ENCODE measurements at regions not wholly inside any gene's neighbourhood (a gene's known extent, or its start where the extent isn't known, plus 50 kb on each side); places are given as distances from the start of the nearest gene placed in this dataset.

- TF ChIP-seq CTCF (IDR thresholded peaks at IDR 0.05; ENCODE audit: low read depth, low read length, missing input control) = no peak
- TF ChIP-seq EGR1 (IDR thresholded peaks at IDR 0.05; ENCODE audit: low read depth in 2 of 2) = no peak
- TF ChIP-seq REST (IDR thresholded peaks at IDR 0.05) = no peak
- TF ChIP-seq, protein P1, sequence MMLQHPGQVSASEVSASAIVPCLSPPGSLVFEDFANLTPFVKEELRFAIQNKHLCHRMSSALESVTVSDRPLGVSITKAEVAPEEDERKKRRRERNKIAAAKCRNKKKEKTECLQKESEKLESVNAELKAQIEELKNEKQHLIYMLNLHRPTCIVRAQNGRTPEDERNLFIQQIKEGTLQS (IDR thresholded peaks at IDR 0.05) = no peak
- TF ChIP-seq JUND (IDR thresholded peaks at IDR 0.05) = no peak
- TF ChIP-seq GABPA (IDR thresholded peaks at IDR 0.05 in 1 of 2, conservative IDR thresholded peaks at IDR 0.05 in 1 of 2) = no peak
- no peak for TF ChIP-seq ZBTB33 (IDR thresholded peaks at IDR 0.05)
- TF ChIP-seq TAF1 (conservative IDR thresholded peaks at IDR 0.05) = no peak
- no peak for TF ChIP-seq MAX (IDR thresholded peaks at IDR 0.05)
- TF ChIP-seq RAD21 (IDR thresholded peaks at IDR 0.05) = no peak
- TF ChIP-seq SP1 (IDR thresholded peaks at IDR 0.05) = no peak
- no peak for TF ChIP-seq YY1 (IDR thresholded peaks at IDR 0.05)
- no peak for TF ChIP-seq HNF4G (IDR thresholded peaks at IDR 0.05)
These were observed 103.2 kb upstream of the CHRM3 start for GRCh38 chr1:239283216-239283615.
